DND-41 (cell line): ENCODE measurements at regions not wholly inside any gene's neighbourhood (a gene's known extent, or its start where the extent isn't known, plus 50 kb on each side); places are given as distances from the start of the nearest gene placed in this dataset.

ENCODE experiments used
- ATAC-seq: fragments of 200-7000 bp; cut with Tn5 transposase; 3 replicates; pipeline ENCODE4 v1.9.1; 2021; ENCODE audit warnings: low read depth; ENCODE audit not compliant: insufficient read depth
- DNase-seq: peaks from one replicate; pipeline ENCODE4 v3.0.0-alpha.2; 2020
- H2AFZ ChIP-seq: 2 replicates; pipeline ENCODE4 v1.6.0; 2012; ENCODE audit warnings: low read depth, low read length
- H3K27ac ChIP-seq: 2 replicates; pipeline ENCODE4 v1.5.1; 2012; ENCODE audit warnings: low read length, inconsistent platforms
- H3K27me3 ChIP-seq: fragments of 200-600 bp; sonication (generic); 2 replicates; pipeline ENCODE4 v1.6.0; 2012; ENCODE audit warnings: low read length, mild to moderate bottlenecking, inconsistent platforms; ENCODE audit not compliant: insufficient read depth, poor library complexity
- H3K36me3 ChIP-seq: 2 replicates; pipeline ENCODE4 v1.5.1; 2012; ENCODE audit warnings: low read length, inconsistent platforms; ENCODE audit not compliant: insufficient read depth
- H3K4me1 ChIP-seq: 2 replicates; pipeline ENCODE4 v1.5.1; 2012; ENCODE audit warnings: mild to moderate bottlenecking, low read length; ENCODE audit not compliant: insufficient read depth
- H3K4me2 ChIP-seq: 2 replicates; pipeline ENCODE4 v1.6.0; 2012; ENCODE audit warnings: mild to moderate bottlenecking, moderate library complexity, low read length, inconsistent platforms; ENCODE audit not compliant: insufficient read depth
- H3K4me3 ChIP-seq, 2 experiments: fragments of 200-600 bp in 1 of 2; shearing (Covaris generic) in 1 of 2; 2 replicates each; pipeline ENCODE4 v1.5.1; 2012 to 2016; ENCODE audit warnings: inconsistent platforms in 2 of 2, low read length in 2 of 2, mild to moderate bottlenecking in 2 of 2, low read depth in 1 of 2, moderate library complexity in 1 of 2
- H3K79me2 ChIP-seq: 2 replicates; pipeline ENCODE4 v1.6.0; 2012; ENCODE audit warnings: low read length, inconsistent platforms; ENCODE audit not compliant: insufficient read depth
- H3K9ac ChIP-seq: 2 replicates; pipeline ENCODE4 v1.6.0; 2012; ENCODE audit warnings: low read depth, mild to moderate bottlenecking, inconsistent platforms, low read length, moderate library complexity
- H3K9me3 ChIP-seq: 2 replicates; pipeline ENCODE4 v1.5.1; 2012; ENCODE audit warnings: low read length, moderate library complexity, mild to moderate bottlenecking, inconsistent platforms; ENCODE audit not compliant: insufficient read depth, severe bottlenecking
- H4K20me1 ChIP-seq: 2 replicates; pipeline ENCODE4 v1.6.0; 2012; ENCODE audit warnings: low read length; ENCODE audit not compliant: insufficient read depth
- CTCF ChIP-seq: IDR thresholded peaks from 2 replicates; pipeline ENCODE4 v1.5.1; 2012; ENCODE audit warnings: borderline replicate concordance, low read length, moderate library complexity, mild to moderate bottlenecking; ENCODE audit not compliant: poor library complexity, severe bottlenecking; ENCODE audit errors: extremely low read depth
- EZH2 ChIP-seq: IDR thresholded peaks from 3 replicates; pipeline ENCODE4 v1.6.1; 2012; ENCODE audit warnings: borderline replicate concordance, low read depth, mild to moderate bottlenecking, moderate library complexity, low read length, inconsistent platforms; ENCODE audit not compliant: severe bottlenecking

- Histone ChIP-seq H3K4me3 (no peak overlapping the region), H3K27me3 (no peaks in the 10 kb centered on the region), H3K9ac (no peak overlapping the region), H2AFZ (no peak overlapping the region), H4K20me1 (no peaks in the 10 kb centered on the region), H3K9me3 (no peaks in the 10 kb centered on the region), H3K36me3 (no peaks in the 10 kb centered on the region), H3K27ac (no peak overlapping the region), H3K79me2 (no peaks in the 10 kb centered on the region), H3K4me2 (no peak overlapping the region), H3K4me1 (peaks cover 1% of the 10 kb centered on the region)
- ATAC-seq (no peak), DNase-seq (no peak)
- TF ChIP-seq EZH2 (no peak), CTCF (no peak)
Observed at GRCh38 chr10:36730316-36730715, 395.1 kb upstream of the ANKRD30A start.

DNA sequence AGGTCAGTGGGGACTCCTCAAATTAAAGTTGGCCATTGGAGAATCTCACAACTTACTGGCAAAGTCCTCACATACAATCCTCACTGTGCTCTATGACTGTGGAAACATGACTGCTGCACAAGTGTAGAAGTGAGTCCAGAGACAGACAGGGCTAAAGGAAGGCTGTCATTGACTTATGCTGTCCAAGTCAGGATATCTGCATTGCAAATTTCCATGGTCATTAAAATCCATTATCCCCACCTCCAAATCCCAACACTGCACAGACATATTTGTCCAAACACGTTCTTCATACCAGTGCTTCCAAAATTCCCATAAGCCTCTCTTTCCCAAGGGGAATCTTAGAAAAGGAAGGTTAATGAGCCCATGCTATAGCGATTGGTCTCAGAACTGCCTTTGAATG is 396.8 kb upstream of the ANKRD30A start:
- ATAC-seq, result no peak
- no peaks in the 10 kb centered on the region for H3K79me2 ChIP-seq
- no peaks in the 10 kb centered on the region for H3K27me3 ChIP-seq

DNA sequence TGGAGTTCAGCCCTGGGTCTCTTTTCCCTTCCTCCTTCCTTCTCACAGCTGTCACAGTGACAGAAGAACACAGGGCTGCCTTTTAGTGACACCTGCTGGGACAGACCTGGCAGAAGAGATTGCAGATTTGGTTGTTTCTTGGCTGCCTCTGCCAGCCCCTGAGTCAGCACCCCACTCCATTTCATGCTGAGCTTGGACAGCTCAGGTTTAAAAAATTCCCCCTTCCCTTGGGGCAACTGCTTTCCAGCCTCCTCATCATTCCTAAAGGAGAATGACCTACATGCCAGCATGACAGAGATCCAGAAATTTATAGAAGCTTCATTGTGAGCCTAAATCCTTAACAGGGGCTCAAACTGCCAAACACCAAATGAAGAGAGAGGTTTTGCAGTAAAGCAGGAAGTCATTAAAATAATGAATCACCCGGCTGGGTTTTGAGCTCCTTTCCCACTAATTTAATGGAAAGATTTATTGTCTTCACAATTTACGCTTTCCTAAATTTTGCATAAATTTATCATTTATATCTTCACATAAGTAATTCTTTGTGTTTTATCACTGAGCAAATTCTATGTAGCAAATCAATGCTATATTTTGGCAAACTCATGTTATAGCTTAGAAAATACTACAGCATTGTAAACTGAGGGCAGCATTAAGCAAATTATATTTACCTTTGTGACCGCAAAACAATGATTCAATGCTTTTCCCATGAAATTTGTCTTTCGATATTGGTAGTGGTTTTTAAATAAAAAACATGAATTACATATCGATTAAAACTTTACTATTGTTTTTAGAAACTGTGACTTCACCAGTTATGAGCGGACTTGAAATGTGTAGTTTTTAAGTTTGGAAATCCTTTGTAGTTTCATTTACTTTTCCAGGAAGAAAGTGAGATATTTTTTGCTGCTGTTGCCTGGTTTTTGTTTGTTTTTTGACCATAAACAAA is 399.5 kb upstream of the ANKRD30A start:
- Histone ChIP-seq H3K27ac (no peak overlapping the region; the same call in 1 of the 2 replicates), H2AFZ (0 out of 2 replicates have a peak overlapping the region, but pooled peaks have one; percentile 64), H3K4me3 (no peak overlapping the region), H3K36me3 (no peaks in the 10 kb centered on the region), H3K79me2 (no peaks in the 10 kb centered on the region), H3K4me1 (peaks cover 7% of the 10 kb centered on the region), H3K27me3 (no peaks in the 10 kb centered on the region), H4K20me1 (no peaks in the 10 kb centered on the region), H3K4me2 (no peak overlapping the region), H3K9ac (no peak overlapping the region), H3K9me3 (no peaks in the 10 kb centered on the region)
- DNase-seq (no peak), ATAC-seq (no peak)
- TF ChIP-seq EZH2 (no peak), CTCF (peak; percentile 61)

More for the DNA sequence above, 396.8 kb upstream of the ANKRD30A start:
- H3K36me3 ChIP-seq, result no peaks in the 10 kb centered on the region
- TF ChIP-seq EZH2, result no peak
- no peak for TF ChIP-seq CTCF
- no peak overlapping the region for H3K9ac ChIP-seq
- H3K9me3 ChIP-seq, result no peaks in the 10 kb centered on the region
- H3K27ac ChIP-seq, result no peak overlapping the region
- no peak overlapping the region for H3K4me2 ChIP-seq
- DNase-seq, result no peak
- H3K4me1 ChIP-seq, result peaks cover 7% of the 10 kb centered on the region
- H2AFZ ChIP-seq, result no peak overlapping the region
- no peak overlapping the region for H3K4me3 ChIP-seq
- H4K20me1 ChIP-seq, result no peaks in the 10 kb centered on the region
